Right lobe of liver (tissue), 4 donors: ENCODE measurements at regions not wholly inside any gene's neighbourhood (a gene's known extent, or its start where the extent isn't known, plus 50 kb on each side); places are given as distances from the start of the nearest gene placed in this dataset.

Experiments
- CTCF ChIP-seq, 4 donors: fragments of 200-600 bp in 3 of 4; fragments of 450-650 bp in 1 of 4; IDR thresholded peaks; one replicate each; pipeline versions ENCODE4 v1.5.1 to v1.8.0; 2016 to 2022; ENCODE audit warnings: antibody characterized with exemption in 4 of 4, mild to moderate bottlenecking in 2 of 4
- POLR2A ChIP-seq: fragments of 450-650 bp; IDR thresholded peaks from one replicate; pipeline ENCODE4 v1.6.1; 2017; ENCODE audit warnings: antibody characterized with exemption, mild to moderate bottlenecking
- donor health status: DM: no; HTN: no; CAD: no.
- donor health status: DM: no; HTN: no; CAD: no.
- donor health status: DM: no; HTN: yes; CAD: no.

- TF ChIP-seq CTCF (IDR thresholded peaks at IDR 0.05): no peak
- TF ChIP-seq POLR2A: no peak
These were observed 241.7 kb downstream of the EPHA4 start for GRCh38 chr2:221330436-221330835.
